HCT116 (cell line): ENCODE measurements at regions not wholly inside any gene's neighbourhood (a gene's known extent, or its start where the extent isn't known, plus 50 kb on each side); places are given as distances from the start of the nearest gene placed in this dataset.

ENCODE experiments used
- ATAC-seq: fragments of 200-7000 bp; cut with Tn5 transposase; 2 replicates; pipeline ENCODE4 v1.9.1; 2020; ENCODE audit warnings: mild to moderate bottlenecking, moderate library complexity
- BruUV-seq: library from RNA; stranded (reverse); fragments of 400-500 nt; replicated peaks from 2 replicates; lab custom pipeline; 2021; lab: Mats Ljungman, UMichigan
- CTCF ChIA-PET: fragments of 300-600 bp; sonication (Branson Sonifier 250); formaldehyde crosslinking; loops from one replicate; lab custom pipeline; 2021; ENCODE audit warnings: antibody characterized with exemption; lab: Charles Lee
- POLR2A ChIA-PET: fragments of 300-600, 350-600 bp; sonication (Branson Sonifier 250); formaldehyde crosslinking; loops from one replicate; lab custom pipeline; 2021; ENCODE audit warnings: antibody characterized with exemption; lab: Charles Lee
- RAD21 ChIA-PET, 2 experiments: fragments of 300-600 bp; sonication (Branson Sonifier 250); formaldehyde crosslinking; loops; one replicate each; lab custom pipeline; 2023; ENCODE audit warnings: low total read pairs in 2 of 2; ENCODE audit not compliant: uncharacterized antibody in 2 of 2, unreplicated experiment in 2 of 2, low non-redundant PET in 1 of 2; lab: Charles Lee
- DNase-seq: peaks from one replicate; pipeline ENCODE4 v3.0.0-alpha.2; 2010; ENCODE audit warnings: low read depth, low spot score
- H2AFZ ChIP-seq: fragments of 200-600 bp; shearing (Covaris generic), sonication (generic); 2 replicates; pipeline ENCODE4 v1.6.1; 2017; ENCODE audit warnings: low read depth, mixed run types, mixed read lengths, antibody characterized with exemption, low read length; ENCODE audit not compliant: poor library complexity, severe bottlenecking
- H3K27ac ChIP-seq: 2 replicates; pipeline ENCODE4 v1.5.1; 2012; ENCODE audit warnings: low read depth, low read length
- H3K27me3 ChIP-seq: fragments of 200-600 bp; sonication (generic); 2 replicates; pipeline ENCODE4 v1.6.1; 2016; ENCODE audit warnings: mixed run types, low read length, mixed read lengths; ENCODE audit not compliant: insufficient read depth
- H3K36me3 ChIP-seq, 2 experiments: fragments of 200-500 bp in 1 of 2; fragments of 200-600 bp in 1 of 2; sonication (Bioruptor generic) in 1 of 2; sonication (generic) in 1 of 2; 2 replicates each; pipeline versions ENCODE4 v1.5.1 to v1.6.1; 2014 to 2016; ENCODE audit warnings: low read length in 2 of 2, inconsistent platforms in 1 of 2, mixed read lengths in 1 of 2, mixed run types in 1 of 2; ENCODE audit not compliant: insufficient read depth in 2 of 2, control insufficient read depth in 1 of 2
- H3K4me1 ChIP-seq, 2 experiments: fragments of 200-600 bp in 1 of 2; sonication (generic) in 1 of 2; 2 replicates each; pipeline versions ENCODE4 v1.5.1 to v1.6.1; 2012 to 2017; ENCODE audit warnings: low read length in 2 of 2, inconsistent platforms in 1 of 2, mild to moderate bottlenecking in 1 of 2, mixed read lengths in 1 of 2, mixed run types in 1 of 2, moderate library complexity in 1 of 2; ENCODE audit not compliant: insufficient read depth in 2 of 2, control insufficient read depth in 1 of 2
- H3K4me2 ChIP-seq: fragments of 200-600 bp; sonication (generic); 2 replicates; pipeline ENCODE4 v1.6.1; 2017; ENCODE audit warnings: mixed run types, low read length, mixed read lengths
- H3K4me3 ChIP-seq, 2 experiments: fragments of 200-600 bp in 1 of 2; sonication (generic) in 1 of 2; replicated peaks in 1 of 2; 2 replicates each; pipeline ENCODE4 v1.5.1; 2011 to 2016; ENCODE audit warnings: low read length in 2 of 2, control low read depth in 1 of 2, low read depth in 1 of 2, mild to moderate bottlenecking in 1 of 2, mixed read lengths in 1 of 2, mixed run types in 1 of 2
- H3K79me2 ChIP-seq: fragments of 200-600 bp; sonication (generic); 2 replicates; pipeline ENCODE4 v1.6.1; 2017; ENCODE audit warnings: mild to moderate bottlenecking, mixed run types, low read length, moderate library complexity, mixed read lengths; ENCODE audit not compliant: insufficient read depth
- H3K9ac ChIP-seq: fragments of 200-600 bp; sonication (generic); 2 replicates; pipeline ENCODE4 v1.6.1; 2016; ENCODE audit warnings: low read length, mixed read lengths
- H3K9me2 ChIP-seq: fragments of 200-600 bp; sonication (generic), shearing (Covaris generic); 2 replicates; pipeline ENCODE4 v1.6.1; 2017; ENCODE audit warnings: mixed run types, mild to moderate bottlenecking, moderate library complexity; ENCODE audit not compliant: insufficient read depth
- H3K9me3 ChIP-seq, 2 experiments: fragments of 200-500 bp in 1 of 2; fragments of 200-600 bp in 1 of 2; sonication (Bioruptor generic) in 1 of 2; sonication (generic) in 1 of 2; 2 replicates each; pipeline ENCODE4 v1.6.1; 2014 to 2017; ENCODE audit warnings: low read length in 2 of 2, mixed read lengths in 2 of 2, inconsistent platforms in 1 of 2, low read depth in 1 of 2, mild to moderate bottlenecking in 1 of 2, mixed run types in 1 of 2, moderate library complexity in 1 of 2; ENCODE audit not compliant: control insufficient read depth in 1 of 2, insufficient read depth in 1 of 2
- H4K20me1 ChIP-seq: fragments of 200-600 bp; sonication (generic), shearing (Covaris generic); 2 replicates; pipeline ENCODE4 v1.6.1; 2017; ENCODE audit warnings: mixed run types, mild to moderate bottlenecking, moderate library complexity; ENCODE audit not compliant: insufficient read depth
- CBX3 ChIP-seq: IDR thresholded peaks from 2 replicates; pipeline ENCODE4 v1.6.1; 2012; ENCODE audit warnings: low read depth
- CTCF ChIP-seq, 3 experiments: fragments of 200-600 bp in 1 of 3; sonication (generic) in 1 of 3; IDR thresholded peaks in 2 of 3; conservative IDR thresholded peaks in 1 of 3; 2 replicates each; pipeline ENCODE4 v1.5.1; 2012 to 2017; ENCODE audit warnings: low read depth in 2 of 3, low read length in 2 of 3, antibody characterized with exemption in 1 of 3, borderline replicate concordance in 1 of 3, control low read depth in 1 of 3, mild to moderate bottlenecking in 1 of 3, mixed read lengths in 1 of 3, mixed run types in 1 of 3, moderate library complexity in 1 of 3; ENCODE audit not compliant: insufficient read depth in 1 of 3
- EGR1 ChIP-seq: IDR thresholded peaks from 2 replicates; pipeline ENCODE4 v1.6.1; 2012; ENCODE audit warnings: low read depth
- ELF1 ChIP-seq: IDR thresholded peaks from 2 replicates; pipeline ENCODE4 v1.6.1; 2012; ENCODE audit warnings: low read depth, borderline replicate concordance
- EZH2 ChIP-seq: fragments of 200-600 bp; sonication (generic); IDR thresholded peaks from 2 replicates; pipeline ENCODE4 v1.6.1; 2017; ENCODE audit warnings: antibody characterized with exemption, mixed run types
- FOSL1 ChIP-seq: IDR thresholded peaks from 2 replicates; pipeline ENCODE4 v1.6.1; 2012; ENCODE audit warnings: low read depth
- JUND ChIP-seq: IDR thresholded peaks from 2 replicates; pipeline ENCODE4 v1.6.1; 2012
- MAX ChIP-seq: IDR thresholded peaks from 2 replicates; pipeline ENCODE4 v1.6.1; 2012
- RAD21 ChIP-seq: IDR thresholded peaks from 2 replicates; pipeline ENCODE4 v1.6.1; 2012; ENCODE audit warnings: low read depth, mild to moderate bottlenecking
- SIN3A ChIP-seq: IDR thresholded peaks from 2 replicates; pipeline ENCODE4 v1.6.1; 2012; ENCODE audit warnings: low read depth
- SP1 ChIP-seq: IDR thresholded peaks from 2 replicates; pipeline ENCODE4 v1.6.1; 2012; ENCODE audit warnings: low read depth
- SRF ChIP-seq: IDR thresholded peaks from 2 replicates; pipeline ENCODE4 v1.6.1; 2012; ENCODE audit warnings: low read depth
- YY1 ChIP-seq: IDR thresholded peaks from 2 replicates; pipeline ENCODE4 v1.6.1; 2011; ENCODE audit warnings: low read length, low read depth, moderate library complexity, mild to moderate bottlenecking; ENCODE audit not compliant: insufficient replicate concordance; ENCODE audit errors: extremely low read depth
- ZBTB33 ChIP-seq: IDR thresholded peaks from 2 replicates; pipeline ENCODE4 v1.6.1; 2011; ENCODE audit warnings: mild to moderate bottlenecking, low read length, moderate library complexity; ENCODE audit not compliant: insufficient replicate concordance; ENCODE audit errors: extremely low read depth
- ZFX ChIP-seq: fragments of 450-650 bp; IDR thresholded peaks from 2 replicates; pipeline ENCODE4 v1.6.1; 2017
- ZNF274 ChIP-seq: fragments of 200-500 bp; sonication (Bioruptor generic); IDR thresholded peaks from 2 replicates; pipeline ENCODE4 v1.6.1; 2014; ENCODE audit warnings: mild to moderate bottlenecking, low read depth, low read length, inconsistent platforms
- intact Hi-C: fragments of 100-400 bp; cut with micrococcal nuclease; formaldehyde crosslinking; loops from 2 replicates; pipeline ENCODE4 v1.10.0; 2022
- TF ChIP-seq, protein P1 (sequence below): IDR thresholded peaks from 2 replicates; pipeline ENCODE4 v1.6.1; 2012

GRCh38 chr1:229107304-229107815, 163.6 kb upstream of the RAB4A start:
- no peaks in the 10 kb centered on the region for H3K79me2 ChIP-seq
- H3K36me3 ChIP-seq = no peaks in the 10 kb centered on the region
- H3K9me3 ChIP-seq = no peaks in the 10 kb centered on the region
- H3K27ac ChIP-seq = no peak overlapping the region
- H2AFZ ChIP-seq = no peak overlapping the region
- RAD21 ChIA-PET = no interaction called here
- ATAC-seq (no peak), DNase-seq (no peak)
- no peaks in the 10 kb centered on the region for H3K9me2 ChIP-seq
- POLR2A ChIA-PET = no interaction called here
- no peak overlapping the region for H3K4me2 ChIP-seq
- no peak overlapping the region for H3K9ac ChIP-seq
- no peak for TF ChIP-seq ZBTB33
- TF ChIP-seq ZNF274 = no peak
- TF ChIP-seq EGR1 = no peak
- no peak for TF ChIP-seq EZH2
- no peak for TF ChIP-seq SP1
- no peak for TF ChIP-seq RAD21
- TF ChIP-seq FOSL1 = no peak
- no peak for TF ChIP-seq YY1
- no peak for TF ChIP-seq ELF1
- TF ChIP-seq CTCF (IDR thresholded peaks at IDR 0.05 in 2 of 3, conservative IDR thresholded peaks at IDR 0.05 in 1 of 3; ENCODE audit: borderline replicate concordance in 1 of 3, insufficient read depth in 1 of 3, low read depth in 2 of 3, low read length in 2 of 3) = no peak
- TF ChIP-seq, protein P1, sequence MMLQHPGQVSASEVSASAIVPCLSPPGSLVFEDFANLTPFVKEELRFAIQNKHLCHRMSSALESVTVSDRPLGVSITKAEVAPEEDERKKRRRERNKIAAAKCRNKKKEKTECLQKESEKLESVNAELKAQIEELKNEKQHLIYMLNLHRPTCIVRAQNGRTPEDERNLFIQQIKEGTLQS = no peak
- TF ChIP-seq SIN3A = no peak
- TF ChIP-seq CBX3 = no peak
- no peak for TF ChIP-seq JUND
- TF ChIP-seq ZFX = no peak
- TF ChIP-seq MAX = no peak
- TF ChIP-seq SRF = no peak
- H3K27me3 ChIP-seq = no peaks in the 10 kb centered on the region; the same call in 1 of the 2 replicates
- no peaks in the 10 kb centered on the region for H3K4me1 ChIP-seq
- CTCF ChIA-PET = no interaction called here
- no peaks in the 10 kb centered on the region for H4K20me1 ChIP-seq
- BruUV-seq = no TSS peak
- no peak overlapping the region for H3K4me3 ChIP-seq
- intact Hi-C loops = no loop called here
